ENCODE measurements at regions not wholly inside any gene's neighbourhood (a gene's known extent, or its start where the extent isn't known, plus 50 kb on each side); places are given as distances from the start of the nearest gene placed in this dataset.

DNA sequence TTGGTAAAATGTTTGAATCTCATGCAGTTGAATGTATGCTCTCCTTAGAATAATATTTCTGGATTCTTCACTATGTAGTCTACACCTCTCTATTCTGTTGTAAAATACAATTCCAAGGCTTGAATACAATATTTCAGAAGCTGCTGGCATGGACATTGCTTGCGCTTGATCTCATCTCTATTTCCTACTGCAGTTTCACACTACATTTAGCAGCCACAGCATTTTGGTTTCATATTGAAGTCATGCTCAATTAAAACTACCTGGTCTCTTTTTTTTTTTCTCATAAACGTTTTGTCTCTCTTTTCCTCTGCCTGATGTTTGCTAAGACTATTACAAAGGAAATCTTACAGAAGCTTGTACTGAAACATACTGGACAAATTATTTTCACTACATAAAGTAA is 631.0 kb upstream of the TMPRSS15 start:
- H3K4me3 ChIP-seq (ENCODE audit: low read depth, low read length): no peak overlapping the region
- no peak overlapping the region for H3K27ac ChIP-seq
- no peak for DNase-seq
- TF ChIP-seq, protein P1, sequence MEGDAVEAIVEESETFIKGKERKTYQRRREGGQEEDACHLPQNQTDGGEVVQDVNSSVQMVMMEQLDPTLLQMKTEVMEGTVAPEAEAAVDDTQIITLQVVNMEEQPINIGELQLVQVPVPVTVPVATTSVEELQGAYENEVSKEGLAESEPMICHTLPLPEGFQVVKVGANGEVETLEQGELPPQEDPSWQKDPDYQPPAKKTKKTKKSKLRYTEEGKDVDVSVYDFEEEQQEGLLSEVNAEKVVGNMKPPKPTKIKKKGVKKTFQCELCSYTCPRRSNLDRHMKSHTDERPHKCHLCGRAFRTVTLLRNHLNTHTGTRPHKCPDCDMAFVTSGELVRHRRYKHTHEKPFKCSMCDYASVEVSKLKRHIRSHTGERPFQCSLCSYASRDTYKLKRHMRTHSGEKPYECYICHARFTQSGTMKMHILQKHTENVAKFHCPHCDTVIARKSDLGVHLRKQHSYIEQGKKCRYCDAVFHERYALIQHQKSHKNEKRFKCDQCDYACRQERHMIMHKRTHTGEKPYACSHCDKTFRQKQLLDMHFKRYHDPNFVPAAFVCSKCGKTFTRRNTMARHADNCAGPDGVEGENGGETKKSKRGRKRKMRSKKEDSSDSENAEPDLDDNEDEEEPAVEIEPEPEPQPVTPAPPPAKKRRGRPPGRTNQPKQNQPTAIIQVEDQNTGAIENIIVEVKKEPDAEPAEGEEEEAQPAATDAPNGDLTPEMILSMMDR (IDR thresholded peaks at IDR 0.05; ENCODE audit: low read depth, low read length, missing control alignments): no peak
- in situ Hi-C loops (cut with HindIII; ENCODE audit: low pct_ligation_motif_present, low sequenced_read_pairs): no loop called here
- no peaks in the 10 kb centered on the region for H3K27me3 ChIP-seq (replicated peaks)
- no peaks in the 10 kb centered on the region for H3K36me3 ChIP-seq (replicated peaks)

DNA sequence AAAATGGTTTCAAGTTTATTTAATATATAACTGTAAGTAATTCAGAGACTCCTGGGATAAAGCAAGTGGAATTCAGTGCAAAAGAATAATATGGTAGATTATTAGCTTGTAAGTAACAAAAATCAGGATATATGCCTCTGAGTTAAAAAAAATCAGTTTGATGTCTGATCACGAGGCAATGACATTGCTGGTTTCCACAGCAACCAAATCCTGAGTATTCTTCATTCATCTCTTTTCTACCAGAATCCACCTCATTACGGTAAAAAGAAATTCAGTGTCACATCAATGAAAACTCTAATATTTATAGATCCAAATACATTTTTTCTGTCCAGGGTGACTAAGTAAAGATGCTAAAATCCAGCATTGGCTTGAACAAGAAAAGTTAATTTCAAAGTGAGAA is 642.3 kb upstream of the TMPRSS15 start:
- no peaks in the 10 kb centered on the region for H3K36me3 ChIP-seq (replicated peaks)
- DNase-seq: no peak
- no peaks in the 10 kb centered on the region for H3K27me3 ChIP-seq (replicated peaks)
- H3K4me3 ChIP-seq (ENCODE audit: low read depth, low read length): no peak overlapping the region
- in situ Hi-C loops (cut with HindIII; ENCODE audit: low pct_ligation_motif_present, low sequenced_read_pairs): no loop called here
- no peak overlapping the region for H3K27ac ChIP-seq
- TF ChIP-seq, protein P1 (IDR thresholded peaks at IDR 0.05; ENCODE audit: low read depth, low read length, missing control alignments): no peak

DNA sequence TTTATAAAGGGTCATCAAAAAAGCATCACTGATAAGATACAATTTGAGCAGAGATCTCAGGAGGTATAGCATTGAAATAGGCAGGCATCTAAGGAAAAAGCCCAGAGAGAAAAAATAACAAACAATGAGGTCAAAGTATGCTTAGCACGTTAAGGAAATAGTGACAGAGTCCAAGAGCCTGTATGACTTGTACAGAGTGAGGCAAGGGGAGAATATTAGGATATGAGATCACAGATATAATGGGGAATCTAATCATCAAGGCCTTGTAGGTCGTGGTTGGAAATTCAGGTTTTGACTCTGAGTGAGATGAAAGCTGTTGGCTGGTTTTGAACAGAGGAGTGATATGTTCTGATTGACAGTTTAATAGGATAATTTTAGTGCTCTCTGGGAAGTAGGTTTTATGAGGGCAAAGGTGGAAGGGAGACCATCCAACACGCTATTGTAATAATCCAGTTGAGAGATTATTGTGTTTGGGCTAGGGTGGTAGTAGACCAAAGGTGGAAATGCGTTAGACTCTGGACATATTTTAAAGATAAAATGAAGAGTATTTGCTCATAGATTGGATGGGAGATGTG is 644.6 kb upstream of the TMPRSS15 start:
- TF ChIP-seq, protein P1 (IDR thresholded peaks at IDR 0.05; ENCODE audit: low read depth, low read length, missing control alignments): no peak
- Histone ChIP-seq H3K36me3 (replicated peaks) (no peaks in the 10 kb centered on the region), H3K27ac (no peak overlapping the region), H3K27me3 (replicated peaks) (no peaks in the 10 kb centered on the region), H3K4me3 (ENCODE audit: low read depth, low read length) (no peak overlapping the region)
- no peak for DNase-seq
- in situ Hi-C loops (cut with HindIII; ENCODE audit: low pct_ligation_motif_present, low sequenced_read_pairs): no loop called here

DNA sequence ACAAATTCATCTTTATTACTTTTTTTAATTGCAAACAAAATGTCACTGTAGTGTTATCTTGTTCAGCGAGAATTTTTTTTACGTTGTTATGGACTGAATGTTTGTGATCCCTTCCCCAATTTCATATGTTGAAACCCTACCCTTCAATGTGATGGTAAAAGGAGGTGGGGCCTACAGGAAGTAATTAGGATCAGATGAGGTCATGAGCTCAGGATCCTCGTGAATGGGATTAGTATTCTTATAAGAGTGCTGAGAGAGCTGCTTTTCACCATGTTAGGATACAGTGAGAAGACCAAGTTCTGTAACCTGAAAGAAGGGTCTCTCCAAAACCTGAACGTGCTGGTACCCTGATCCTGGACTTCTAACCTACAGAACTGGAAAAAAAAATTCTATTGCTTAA is 646.0 kb upstream of the TMPRSS15 start:
- TF ChIP-seq, protein P1 (IDR thresholded peaks at IDR 0.05; ENCODE audit: low read depth, low read length, missing control alignments): no peak
- in situ Hi-C loops (cut with HindIII; ENCODE audit: low pct_ligation_motif_present, low sequenced_read_pairs): no loop called here
- Histone ChIP-seq H3K36me3 (replicated peaks) (no peaks in the 10 kb centered on the region), H3K27ac (no peak overlapping the region), H3K4me3 (ENCODE audit: low read depth, low read length) (no peak overlapping the region), H3K27me3 (replicated peaks) (no peaks in the 10 kb centered on the region)
- DNase-seq: no peak

DNA sequence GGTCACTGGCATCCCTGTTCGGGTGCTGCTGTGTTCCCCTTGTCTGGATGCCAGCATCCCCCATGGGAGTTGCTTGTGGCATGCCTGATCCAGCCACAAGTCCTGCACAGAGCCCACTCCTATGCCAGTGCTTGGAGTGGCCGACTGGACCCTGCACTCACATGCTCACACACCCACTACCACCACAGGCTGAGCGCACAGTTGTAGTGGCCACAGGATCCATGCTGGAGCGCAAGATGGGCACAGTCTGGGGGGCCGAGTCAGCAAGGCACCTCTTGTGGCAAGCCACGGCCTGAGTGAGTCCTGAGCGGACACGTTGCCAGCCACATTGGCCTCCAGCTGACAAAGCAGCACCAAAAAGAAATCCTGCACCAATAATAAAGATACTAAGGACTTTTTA is 661.6 kb upstream of the TMPRSS15 start:
- Histone ChIP-seq H3K4me3 (ENCODE audit: low read depth, low read length) (no peak overlapping the region), H3K36me3 (replicated peaks) (no peaks in the 10 kb centered on the region), H3K27me3 (replicated peaks) (no peaks in the 10 kb centered on the region), H3K27ac (no peak overlapping the region)
- in situ Hi-C loops (cut with HindIII; ENCODE audit: low pct_ligation_motif_present, low sequenced_read_pairs): no loop called here
- TF ChIP-seq, protein P1 (IDR thresholded peaks at IDR 0.05; ENCODE audit: low read depth, low read length, missing control alignments): no peak
- DNase-seq: no peak

DNA sequence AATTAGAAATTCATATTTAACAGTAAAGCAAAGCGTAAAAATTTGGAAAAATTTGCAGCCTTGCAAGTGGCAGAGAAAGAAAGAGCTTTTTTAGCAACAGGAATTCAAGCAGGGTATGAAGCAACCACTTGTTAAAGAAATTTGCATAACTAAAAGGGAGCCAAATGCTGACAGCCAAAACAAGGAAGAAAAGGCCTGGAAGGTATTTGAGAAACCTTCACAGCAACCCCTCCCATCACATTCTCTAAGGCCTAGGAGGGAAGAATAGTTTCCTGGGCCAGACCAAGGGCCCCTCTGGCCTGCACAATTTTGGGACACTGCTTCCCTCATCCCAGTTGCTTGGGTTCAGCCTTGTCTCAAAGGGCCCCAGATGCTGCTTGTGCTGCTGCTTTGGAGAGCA is 672.4 kb upstream of the TMPRSS15 start:
- in situ Hi-C loops (cut with HindIII; ENCODE audit: low pct_ligation_motif_present, low sequenced_read_pairs): no loop called here
- TF ChIP-seq, protein P1 (IDR thresholded peaks at IDR 0.05; ENCODE audit: low read depth, low read length, missing control alignments): no peak
- no peak for DNase-seq
- H3K36me3 ChIP-seq (replicated peaks): no peaks in the 10 kb centered on the region
- H3K27me3 ChIP-seq (replicated peaks): no peaks in the 10 kb centered on the region
- H3K27ac ChIP-seq: no peak overlapping the region
- H3K4me3 ChIP-seq (ENCODE audit: low read depth, low read length): no peak overlapping the region
